Rectal smooth muscle tissue (tissue), 1 donor: ENCODE measurements at regions not wholly inside any gene's neighbourhood (a gene's known extent, or its start where the extent isn't known, plus 50 kb on each side); places are given as distances from the start of the nearest gene placed in this dataset.

Source experiments
- H3K27ac ChIP-seq: one replicate; pipeline ENCODE4 v1.7.0; 2013; ENCODE audit warnings: low read depth, low read length, inconsistent platforms
- H3K27me3 ChIP-seq: one replicate; pipeline ENCODE4 v1.7.0; 2013; ENCODE audit warnings: low read length; ENCODE audit not compliant: control insufficient read depth, insufficient read depth
- H3K36me3 ChIP-seq: one replicate; pipeline ENCODE4 v1.7.0; 2013; ENCODE audit warnings: low read length; ENCODE audit not compliant: control insufficient read depth, insufficient read depth
- H3K4me1 ChIP-seq: one replicate; pipeline ENCODE4 v1.7.0; 2013; ENCODE audit warnings: low read length; ENCODE audit not compliant: control insufficient read depth, insufficient read depth
- H3K4me3 ChIP-seq: one replicate; pipeline ENCODE4 v1.7.0; 2013; ENCODE audit warnings: low read length
- H3K9ac ChIP-seq: one replicate; pipeline ENCODE4 v1.7.0; 2013; ENCODE audit warnings: low read length

- Histone ChIP-seq H3K9ac (no peak overlapping the region), H3K27ac (peak overlapping the region; percentile 60)
Measured at GRCh38 chr14:95402176-95402575, 82.5 kb upstream of the CLMN start.

GRCh38 chr14:95398630-95399547, 79.2 kb upstream of the CLMN start:
- H3K4me3 ChIP-seq, result no peak overlapping the region

More at GRCh38 chr14:95402176-95402575, 82.5 kb upstream of the CLMN start:
- Histone ChIP-seq H3K4me3 (no peak overlapping the region), H3K4me1 (no peaks in the 10 kb centered on the region), H3K36me3 (no peaks in the 10 kb centered on the region), H3K27me3 (no peaks in the 10 kb centered on the region)

GRCh38 chr14:95397325-95397724, 77.6 kb upstream of the CLMN start:
- Histone ChIP-seq H3K4me1 (no peaks in the 10 kb centered on the region), H3K4me3 (no peak overlapping the region), H3K36me3 (no peaks in the 10 kb centered on the region), H3K27ac (no peak overlapping the region), H3K9ac (no peak overlapping the region), H3K27me3 (no peaks in the 10 kb centered on the region)

More at GRCh38 chr14:95398630-95399547, 79.2 kb upstream of the CLMN start:
- H3K4me1 ChIP-seq, result no peaks in the 10 kb centered on the region
- no peaks in the 10 kb centered on the region for H3K36me3 ChIP-seq
- no peak overlapping the region for H3K9ac ChIP-seq
- no peaks in the 10 kb centered on the region for H3K27me3 ChIP-seq
- no peak overlapping the region for H3K27ac ChIP-seq

DNA sequence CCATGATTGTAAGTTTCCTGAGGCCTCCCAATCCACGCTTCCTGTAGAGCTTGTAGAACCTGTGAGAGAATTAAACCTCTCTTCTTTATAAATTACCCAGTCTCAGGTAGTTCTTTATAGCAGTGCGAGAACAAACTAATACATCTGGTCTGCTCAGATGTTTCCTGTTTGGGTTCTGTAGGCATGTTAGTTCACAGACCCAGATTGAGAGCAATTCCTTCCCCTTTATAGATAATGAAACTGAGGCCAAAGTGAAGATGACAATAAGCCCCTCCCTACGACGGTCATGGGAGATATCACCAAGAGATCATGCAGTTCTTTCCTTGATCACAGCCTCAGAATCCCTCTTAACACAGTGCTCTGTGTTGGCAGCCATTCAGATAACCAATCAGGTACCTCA, 76.5 kb upstream of the CLMN start:
- Histone ChIP-seq H3K4me3 (no peak overlapping the region), H3K9ac (no peak overlapping the region), H3K27ac (no peak overlapping the region), H3K4me1 (no peaks in the 10 kb centered on the region), H3K27me3 (no peaks in the 10 kb centered on the region), H3K36me3 (no peaks in the 10 kb centered on the region)

- no peaks in the 10 kb centered on the region for H3K27me3 ChIP-seq
- no peaks in the 10 kb centered on the region for H3K4me1 ChIP-seq
- no peaks in the 10 kb centered on the region for H3K36me3 ChIP-seq
- H3K9ac ChIP-seq, result no peak overlapping the region
- no peak overlapping the region for H3K27ac ChIP-seq
- H3K4me3 ChIP-seq, result no peak overlapping the region
Measured at GRCh38 chr14:95395098-95395737, 75.5 kb upstream of the CLMN start.

- Histone ChIP-seq H3K27ac (no peak overlapping the region), H3K4me1 (no peaks in the 10 kb centered on the region), H3K36me3 (no peaks in the 10 kb centered on the region), H3K27me3 (no peaks in the 10 kb centered on the region), H3K4me3 (no peak overlapping the region), H3K9ac (no peak overlapping the region)
Measured at GRCh38 chr14:95394297-95395097, 74.8 kb upstream of the CLMN start.

DNA sequence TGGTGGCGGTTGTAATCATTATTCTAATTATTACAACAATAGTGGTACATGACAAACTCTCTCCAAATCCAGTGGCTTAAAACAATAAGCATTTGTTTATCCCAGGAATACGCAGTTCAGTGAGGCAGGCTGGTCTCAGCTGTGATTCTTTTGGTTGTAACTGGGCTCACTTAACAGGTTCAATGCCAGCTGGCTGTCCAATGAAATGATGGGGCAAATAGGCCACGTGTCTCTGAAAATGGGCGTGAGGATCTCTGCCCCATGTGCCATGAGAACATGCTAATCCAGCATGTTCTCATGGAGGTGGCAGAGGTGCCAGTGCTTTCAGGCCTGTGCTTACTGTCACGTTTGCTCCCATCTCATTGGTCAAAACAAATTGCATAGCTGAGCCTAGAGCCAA, 73.1 kb upstream of the CLMN start:
- H3K9ac ChIP-seq, result no peak overlapping the region
- no peaks in the 10 kb centered on the region for H3K4me1 ChIP-seq
- H3K27ac ChIP-seq, result no peak overlapping the region
- no peaks in the 10 kb centered on the region for H3K27me3 ChIP-seq
- H3K36me3 ChIP-seq, result no peaks in the 10 kb centered on the region
- no peak overlapping the region for H3K4me3 ChIP-seq

DNA sequence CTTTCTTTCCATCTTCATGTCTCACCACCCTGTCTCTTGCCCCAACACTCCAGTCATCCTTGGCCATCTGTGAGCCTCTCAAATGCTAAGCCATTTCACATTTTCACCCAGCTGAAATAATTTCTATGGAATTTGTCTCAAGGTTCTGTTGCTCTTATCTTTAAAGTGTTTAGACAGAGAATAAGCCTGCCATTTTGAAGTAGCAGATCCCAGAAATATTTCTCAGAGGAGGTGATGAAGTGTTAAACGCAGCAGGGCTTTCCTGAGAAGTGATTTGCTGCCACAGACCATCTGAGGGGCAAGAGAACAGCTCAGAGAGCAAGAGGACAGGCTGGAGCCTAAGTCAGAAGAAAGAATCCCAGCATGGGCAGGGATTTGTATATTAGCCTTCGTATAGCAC, 71.6 kb upstream of the CLMN start:
- H3K27me3 ChIP-seq, result no peaks in the 10 kb centered on the region
- no peak overlapping the region for H3K4me3 ChIP-seq
- H3K36me3 ChIP-seq, result no peaks in the 10 kb centered on the region
- no peak overlapping the region for H3K9ac ChIP-seq
- no peak overlapping the region for H3K27ac ChIP-seq
- no peaks in the 10 kb centered on the region for H3K4me1 ChIP-seq

- H3K9ac ChIP-seq, result no peak overlapping the region
- no peak overlapping the region for H3K4me3 ChIP-seq
- H3K36me3 ChIP-seq, result no peaks in the 10 kb centered on the region
- H3K27ac ChIP-seq, result no peak overlapping the region
- no peaks in the 10 kb centered on the region for H3K4me1 ChIP-seq
- H3K27me3 ChIP-seq, result no peaks in the 10 kb centered on the region
Measured at GRCh38 chr14:95389471-95390011, 69.8 kb upstream of the CLMN start.

DNA sequence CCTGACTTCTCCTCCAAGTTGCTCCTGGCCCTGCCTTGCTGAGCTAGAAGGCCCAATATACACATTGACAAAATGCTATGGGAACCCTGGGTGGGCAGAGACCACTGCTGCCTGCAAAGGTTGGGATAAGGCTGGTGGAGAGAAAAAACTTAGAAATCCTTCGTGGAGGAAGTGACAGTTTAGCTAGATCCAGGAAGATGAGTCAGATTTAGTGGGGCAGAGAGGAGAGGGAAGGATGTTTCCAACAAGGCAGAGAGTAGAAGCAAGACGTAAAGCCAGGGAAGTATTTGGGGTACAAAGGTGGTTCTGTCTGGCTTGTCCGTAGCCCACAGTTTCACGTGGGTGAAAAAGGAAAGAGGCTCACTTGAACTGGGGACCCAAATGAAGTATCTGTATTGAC, 69.0 kb upstream of the CLMN start:
- no peaks in the 10 kb centered on the region for H3K36me3 ChIP-seq
- no peak overlapping the region for H3K9ac ChIP-seq
- no peak overlapping the region for H3K4me3 ChIP-seq
- H3K27me3 ChIP-seq, result no peaks in the 10 kb centered on the region
- H3K4me1 ChIP-seq, result no peaks in the 10 kb centered on the region
- no peak overlapping the region for H3K27ac ChIP-seq

DNA sequence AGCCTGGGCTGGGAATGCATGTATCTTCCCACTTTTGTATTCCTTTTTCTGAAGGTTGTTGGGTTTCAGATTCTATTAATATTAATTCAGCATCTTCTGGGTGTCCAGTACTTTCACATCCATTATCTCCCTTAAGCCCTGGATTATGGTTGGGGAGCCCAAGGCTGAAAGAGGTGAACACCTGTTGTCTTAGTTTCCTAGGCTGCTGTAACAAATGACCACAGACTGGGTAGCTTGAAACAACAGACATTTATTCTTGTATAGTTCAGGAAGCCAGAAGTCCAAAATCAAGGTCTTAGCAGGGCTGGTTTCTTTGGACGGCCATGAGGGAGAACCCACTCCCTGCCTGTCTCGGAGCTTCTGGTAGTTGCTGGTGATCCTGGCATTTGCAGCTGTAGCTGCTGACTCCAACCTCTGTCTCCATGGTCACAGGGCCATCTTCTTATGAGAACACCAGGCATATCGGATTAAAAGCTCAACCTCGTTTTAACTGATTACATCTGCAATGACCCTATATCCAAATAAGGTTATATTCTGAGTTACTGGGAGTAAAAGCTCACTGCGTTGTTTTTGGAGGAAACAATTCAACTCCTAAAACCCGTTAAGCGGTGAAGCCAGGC, 68.2 kb upstream of the CLMN start:
- no peaks in the 10 kb centered on the region for H3K27me3 ChIP-seq
- no peak overlapping the region for H3K27ac ChIP-seq
- no peaks in the 10 kb centered on the region for H3K4me1 ChIP-seq
- H3K36me3 ChIP-seq, result no peaks in the 10 kb centered on the region
- H3K4me3 ChIP-seq, result no peak overlapping the region
- H3K9ac ChIP-seq, result no peak overlapping the region
